Esophagus squamous epithelium (tissue), 4 donors: ENCODE measurements at regions not wholly inside any gene's neighbourhood (a gene's known extent, or its start where the extent isn't known, plus 50 kb on each side); places are given as distances from the start of the nearest gene placed in this dataset.

Experiments used
- CTCF ChIP-seq, 6 experiments: fragments of 450-650 bp in 4 of 6; fragments of 200-600 bp in 2 of 6; sonication (generic) in 2 of 6; IDR thresholded peaks; one replicate each; pipeline ENCODE4 v1.5.1; 2016 to 2019; ENCODE audit warnings: antibody characterized with exemption in 6 of 6, mild to moderate bottlenecking in 4 of 6, moderate library complexity in 4 of 6
- POLR2A ChIP-seq, 4 donors: fragments of 450-650 bp; IDR thresholded peaks; one replicate each; pipeline ENCODE4 v1.6.1; 2017; ENCODE audit warnings: antibody characterized with exemption in 4 of 4, mild to moderate bottlenecking in 4 of 4, moderate library complexity in 3 of 4

DNA sequence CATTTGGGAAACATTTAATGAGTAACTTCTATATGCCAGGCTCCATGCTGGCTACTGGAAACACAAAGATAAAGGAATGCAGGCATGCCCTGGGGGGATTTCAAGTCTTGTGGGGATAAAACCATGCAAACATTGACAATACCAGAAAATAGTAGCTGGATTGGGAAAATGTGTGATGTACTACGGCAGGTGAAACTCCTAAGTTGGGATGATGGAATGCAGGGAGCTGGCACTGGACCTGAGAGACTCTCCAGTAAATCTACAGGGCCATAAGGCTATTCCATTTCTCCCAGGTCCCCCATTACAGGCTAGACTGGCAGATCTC lies 68.2 kb upstream of the NTRK3 start:
- TF ChIP-seq CTCF (IDR thresholded peaks at IDR 0.05) (no peak), POLR2A (IDR thresholded peaks at IDR 0.05) (no peak)
